Muscle of arm (tissue), 1 donor: ENCODE measurements at regions not wholly inside any gene's neighbourhood (a gene's known extent, or its start where the extent isn't known, plus 50 kb on each side); places are given as distances from the start of the nearest gene placed in this dataset.

ENCODE experiments used
- DNase-seq: peaks from one replicate; pipeline ENCODE4 v3.0.0-alpha.2; 2013

DNA sequence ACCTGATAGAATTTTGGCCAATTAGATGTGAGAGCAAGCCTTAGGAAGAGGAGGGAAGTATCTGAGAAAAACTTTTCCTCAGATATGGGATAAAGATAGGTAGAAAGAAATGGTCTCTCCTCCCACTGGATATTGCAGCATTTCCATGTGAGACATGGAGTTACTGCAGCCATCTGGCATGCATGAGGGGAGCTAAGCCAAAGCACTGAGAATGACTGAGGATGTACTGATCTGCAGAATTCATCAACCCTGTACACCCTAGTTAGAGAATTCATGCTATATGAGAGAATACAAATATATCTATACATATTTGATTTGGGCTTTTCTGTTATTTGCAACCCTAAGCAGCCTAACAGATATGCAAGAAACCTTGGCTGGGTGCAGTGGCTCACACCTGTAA, 52.5 kb upstream of the RPL34 start:
- peak; percentile 46 for DNase-seq

DNA sequence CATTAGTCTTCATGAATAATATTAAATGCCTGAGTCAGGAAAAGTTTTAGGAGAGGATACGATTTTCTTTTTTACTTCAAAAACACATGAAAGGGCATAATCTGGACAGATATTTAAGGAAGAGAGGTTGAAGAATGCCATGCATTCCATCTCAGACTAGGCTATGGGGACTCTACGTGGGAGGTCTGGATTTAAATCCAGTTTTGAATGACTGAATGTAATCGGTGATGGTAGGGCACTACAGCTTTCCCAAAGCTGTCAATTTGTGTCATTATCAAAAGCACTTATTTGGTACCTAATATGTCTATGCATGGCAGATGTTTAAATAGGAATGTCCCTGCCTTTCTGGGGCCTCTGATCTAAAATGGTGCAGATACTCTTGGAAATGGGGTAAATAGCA, 59.3 kb upstream of the RPL34 start:
- no peak for DNase-seq

DNA sequence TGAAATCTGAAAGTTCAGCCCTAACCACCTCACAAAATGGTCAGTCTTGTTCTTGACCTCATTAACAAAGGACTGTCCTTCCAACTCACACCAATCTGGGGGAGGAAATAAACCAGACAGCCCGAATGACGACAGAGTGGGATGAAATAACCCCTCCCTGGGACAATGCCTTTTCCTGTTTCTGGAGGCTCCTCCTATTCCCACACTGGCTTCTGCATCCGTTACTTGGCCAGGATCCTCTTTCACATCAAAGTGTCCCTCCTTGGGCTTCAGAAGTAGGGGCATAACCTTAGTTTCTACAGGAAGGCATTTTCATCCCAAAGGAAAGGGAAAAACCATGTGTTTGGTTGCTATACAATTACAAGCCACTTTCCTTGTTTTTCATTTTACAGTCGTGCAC, 59.8 kb upstream of the RPL34 start:
- no peak for DNase-seq

DNA sequence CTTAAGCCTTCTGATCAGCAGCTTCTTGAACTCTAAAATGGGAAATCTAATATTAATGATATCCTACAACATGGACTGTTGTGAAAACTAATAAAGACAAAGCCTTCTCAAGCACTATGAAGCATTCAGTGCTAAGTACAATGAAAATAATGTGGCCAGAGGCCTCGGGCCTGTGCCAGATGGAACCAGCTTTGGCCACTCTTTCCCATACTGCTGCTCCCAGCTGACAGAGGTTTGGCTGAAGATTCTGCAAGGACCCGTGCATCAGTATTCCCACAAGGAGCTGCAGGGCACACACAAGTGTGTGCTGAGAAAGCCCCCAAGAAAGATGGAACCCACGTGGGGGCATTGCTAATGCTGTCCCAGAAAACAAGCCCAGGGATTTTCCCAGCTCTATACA, 60.5 kb upstream of the RPL34 start:
- no peak for DNase-seq

DNA sequence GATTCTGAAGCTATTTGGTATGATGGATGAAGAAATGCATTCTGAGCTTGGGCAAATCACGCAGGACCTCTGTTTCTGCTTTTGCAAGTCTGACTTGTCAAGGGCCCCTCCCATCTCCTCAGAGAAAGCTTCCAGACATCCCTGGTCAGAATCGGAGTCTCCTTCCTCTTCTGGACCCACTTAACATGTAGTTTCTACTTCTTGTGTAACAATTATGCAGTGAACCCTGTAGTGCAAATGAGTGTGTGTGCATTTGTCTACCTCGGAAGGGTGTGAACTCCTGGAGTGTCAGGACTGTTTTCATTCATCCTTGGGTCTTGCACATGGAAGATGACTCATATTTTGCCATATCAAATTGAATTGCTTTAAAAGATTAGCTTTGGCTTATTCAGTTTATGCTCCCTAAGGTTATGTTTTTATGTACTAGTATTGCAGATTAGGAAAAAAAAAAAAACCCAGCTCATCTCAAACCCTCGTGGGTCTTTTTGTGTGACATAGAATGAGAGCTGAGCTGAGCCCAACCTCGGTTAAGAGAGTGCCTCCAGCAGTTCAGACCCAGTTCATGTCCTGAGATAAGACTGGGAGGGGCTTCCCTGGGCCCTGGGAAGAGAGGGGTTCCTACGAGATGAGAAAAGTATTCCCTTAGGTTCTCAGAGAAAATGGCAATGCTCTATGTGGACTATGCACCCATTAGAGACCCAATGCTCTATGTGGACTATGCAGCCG, 61.1 kb upstream of the RPL34 start:
- no peak for DNase-seq

DNA sequence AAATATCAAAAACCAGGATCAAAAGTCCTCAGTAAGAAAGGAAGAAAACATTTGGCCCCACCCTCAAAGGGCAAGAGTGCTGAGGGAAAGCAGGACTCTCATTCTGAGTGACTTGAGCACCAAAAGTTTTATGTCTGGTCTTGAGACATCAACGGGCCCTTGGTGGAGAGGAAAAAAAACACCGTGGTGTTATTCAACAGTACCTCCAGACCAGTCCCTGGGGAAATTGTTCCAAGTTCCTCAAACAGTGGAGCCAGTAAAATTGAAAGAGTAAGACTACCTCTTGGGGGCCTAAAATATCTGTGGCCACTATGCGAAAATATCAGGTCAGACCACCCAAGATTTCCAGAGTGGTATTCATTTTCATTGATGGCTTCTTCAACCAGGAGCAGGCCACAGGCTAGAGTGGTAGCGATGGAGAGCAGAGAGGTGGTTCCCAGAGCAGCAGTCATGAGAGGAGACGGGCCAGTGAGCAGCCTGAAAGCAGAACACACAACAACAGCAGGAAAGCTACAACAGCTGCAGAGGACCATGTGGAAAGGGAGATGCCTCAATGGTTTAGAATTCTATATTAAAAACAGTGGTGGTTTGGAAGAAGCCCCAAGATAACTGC, 63.7 kb upstream of the RPL34 start:
- no peak for DNase-seq

DNA sequence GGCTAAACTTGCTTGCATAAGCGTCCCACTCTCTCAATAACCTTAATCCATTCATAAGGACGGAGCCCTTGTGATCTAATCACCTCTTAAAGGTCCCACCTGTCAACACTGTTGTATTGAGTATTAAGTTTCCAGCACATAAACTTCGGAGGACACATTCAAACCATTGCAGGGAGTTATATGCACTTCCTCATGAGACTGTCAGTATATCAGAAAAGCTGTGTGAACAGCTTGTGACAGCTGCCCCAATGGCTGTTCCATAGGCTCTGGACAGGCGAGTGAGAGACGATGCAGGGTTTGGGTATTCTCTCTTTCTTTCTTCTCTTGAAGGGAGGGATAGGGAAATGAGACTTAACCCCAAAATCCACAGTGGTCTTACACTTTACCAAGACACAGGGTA, 64.2 kb upstream of the RPL34 start:
- DNase-seq, result no peak

DNA sequence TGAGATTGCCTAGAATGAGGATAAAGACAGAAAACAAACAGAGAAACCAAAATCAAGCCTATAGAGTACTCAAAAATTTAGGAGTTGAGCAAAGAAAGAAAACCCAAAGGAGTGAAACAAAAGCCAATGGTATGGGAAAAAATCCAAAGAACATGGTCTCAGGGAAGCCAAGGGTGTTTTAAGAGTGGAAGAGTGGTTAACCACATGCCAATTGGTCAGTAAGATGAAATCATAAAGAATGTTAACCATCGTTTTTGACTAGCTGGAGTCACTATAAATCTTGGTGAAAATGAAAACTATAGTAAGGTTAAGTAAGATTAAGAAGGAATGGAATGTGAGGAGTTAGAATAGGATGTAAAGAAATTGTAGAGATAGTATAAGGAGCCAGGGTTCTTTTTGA, 64.7 kb upstream of the RPL34 start:
- no peak for DNase-seq

DNA sequence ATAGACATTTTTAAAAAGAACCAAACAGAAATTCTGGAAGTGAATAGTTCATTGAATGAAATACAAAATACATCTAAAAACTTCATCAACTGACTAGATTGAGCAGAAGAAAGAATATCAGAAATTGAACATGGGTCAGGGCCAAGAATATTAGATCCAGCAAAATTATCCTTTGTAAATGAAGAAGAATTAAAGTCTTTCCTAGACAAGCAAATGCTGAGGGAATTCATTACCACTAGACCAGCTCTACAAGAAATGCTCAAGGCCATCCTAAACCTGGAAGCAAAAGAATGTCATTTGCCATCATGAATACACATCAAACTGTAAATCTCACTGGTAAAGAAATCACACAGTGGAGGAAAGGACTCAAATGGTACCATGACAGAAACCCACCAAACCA, 72.7 kb upstream of the RPL34 start:
- DNase-seq, result no peak

DNA sequence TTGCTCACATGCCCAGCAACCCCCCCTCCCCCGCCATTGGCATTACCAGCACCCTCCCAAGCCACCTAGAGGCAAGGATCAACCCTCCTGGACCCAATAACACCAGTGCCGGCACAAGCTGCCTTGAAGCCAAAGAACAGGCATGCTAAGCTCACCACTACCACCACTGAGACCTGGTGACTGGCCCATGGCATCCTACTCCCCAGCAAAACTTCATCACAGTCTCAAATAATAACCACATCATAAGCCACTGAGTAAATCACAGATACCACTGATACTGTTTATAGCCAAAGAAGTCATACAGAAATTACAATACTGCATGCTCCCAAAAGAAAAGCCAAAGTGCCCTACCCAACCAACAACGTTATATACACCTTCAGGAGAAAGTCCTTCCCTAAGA, 73.6 kb upstream of the RPL34 start:
- no peak for DNase-seq

DNA sequence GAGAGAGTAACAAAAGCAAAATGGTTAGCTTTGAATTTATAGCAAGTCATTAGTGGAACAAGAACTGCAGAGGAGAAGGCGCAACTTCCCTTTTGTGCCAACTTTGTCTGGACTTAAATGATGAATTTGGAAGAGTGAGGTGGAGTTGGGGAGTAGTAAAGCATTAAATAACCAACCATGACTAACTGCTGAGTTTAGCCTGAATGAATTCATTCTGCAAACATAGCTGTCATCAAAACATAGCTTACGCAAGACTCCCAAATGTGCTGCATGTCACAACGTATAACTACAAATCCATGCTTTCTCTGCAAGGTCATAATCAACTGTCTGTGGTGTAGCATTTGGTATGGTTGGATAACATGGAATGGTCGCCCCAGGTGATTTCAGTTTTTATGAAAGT, 75.9 kb upstream of the RPL34 start:
- DNase-seq, result no peak

DNA sequence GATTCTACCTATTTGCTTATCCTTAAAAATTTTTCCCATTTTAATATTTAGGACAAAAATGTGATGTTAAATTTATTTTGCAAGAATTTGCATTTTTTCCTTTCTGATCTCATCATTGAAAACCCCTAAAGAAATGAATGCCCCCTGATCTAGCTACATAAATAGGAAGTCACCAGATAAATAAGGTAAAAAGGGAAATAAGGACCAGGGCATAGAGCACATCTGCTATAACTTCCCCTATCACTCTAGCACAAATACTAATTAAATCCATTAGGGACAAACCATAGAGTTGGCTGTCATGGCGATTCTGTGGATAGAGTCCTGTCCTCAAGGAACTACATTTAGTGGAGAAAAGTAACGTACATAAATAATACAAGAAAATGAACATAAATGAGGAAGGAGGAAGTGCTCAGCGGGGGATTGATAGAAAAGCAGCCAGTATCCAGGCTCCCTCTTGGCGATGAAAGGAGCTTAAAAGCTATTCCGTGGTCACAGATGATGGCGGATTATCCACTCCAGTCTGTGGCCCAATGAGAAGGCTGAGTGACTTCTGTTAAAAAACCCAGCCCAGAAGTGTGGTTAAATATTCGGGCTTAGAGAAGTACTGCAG, 76.9 kb upstream of the RPL34 start:
- DNase-seq, result no peak

DNA sequence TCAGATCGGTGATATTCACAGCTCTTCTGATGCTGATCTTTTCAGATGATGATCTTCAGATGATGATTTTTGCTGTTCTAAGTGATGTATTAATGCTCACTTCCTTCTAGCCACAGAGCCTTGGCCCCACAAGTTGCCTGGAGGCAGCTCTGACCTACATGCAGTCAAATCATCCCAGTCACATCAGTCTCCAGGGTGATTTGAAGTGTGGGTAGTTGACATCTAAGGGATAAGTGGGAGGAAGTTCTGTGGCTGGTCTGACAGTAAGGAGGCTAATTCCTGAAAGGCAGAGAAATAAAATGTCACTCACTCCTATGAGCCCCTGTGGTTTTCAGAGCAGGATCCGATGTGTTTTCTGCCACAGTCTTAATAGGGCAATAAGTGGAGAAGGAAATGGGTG, 79.8 kb upstream of the RPL34 start:
- no peak for DNase-seq

DNA sequence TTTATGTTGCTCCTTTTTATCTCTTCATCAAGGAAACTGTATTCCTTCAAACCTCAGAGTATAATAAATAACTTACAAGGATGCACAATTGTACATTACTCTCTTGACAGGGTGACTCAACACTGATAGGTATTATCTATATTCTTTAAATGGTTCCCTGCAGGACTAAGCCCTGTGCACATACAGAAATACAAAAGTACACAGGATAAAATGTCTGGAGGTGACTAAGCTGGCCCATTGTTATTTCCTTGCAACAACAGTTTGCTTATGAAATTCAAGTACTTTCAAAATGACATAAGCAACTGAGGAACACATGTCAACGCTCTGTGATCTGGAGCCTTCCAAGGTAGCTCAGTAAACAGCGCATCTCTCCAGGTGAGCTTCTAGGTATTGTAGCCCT, 83.8 kb upstream of the RPL34 start:
- no peak for DNase-seq

DNA sequence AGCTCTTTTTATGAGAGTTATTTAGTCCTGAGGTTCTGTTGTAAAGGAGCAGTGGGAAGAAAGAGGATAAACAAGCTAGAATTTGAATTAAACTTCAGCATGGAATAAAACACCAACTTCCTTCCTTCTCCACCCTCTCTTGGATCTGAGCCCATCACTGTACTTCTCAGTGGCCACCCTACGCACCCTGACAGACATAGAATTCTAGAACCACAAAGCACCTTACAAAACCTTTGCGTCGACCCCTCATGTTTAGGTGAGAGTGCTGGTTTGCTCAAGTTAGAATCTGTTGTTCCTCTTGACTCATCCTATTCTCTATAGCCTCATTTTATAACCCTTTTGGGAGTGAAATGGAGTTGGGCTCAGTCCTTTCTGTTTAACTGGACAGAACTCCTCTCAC, 84.6 kb upstream of the RPL34 start:
- DNase-seq, result no peak

DNA sequence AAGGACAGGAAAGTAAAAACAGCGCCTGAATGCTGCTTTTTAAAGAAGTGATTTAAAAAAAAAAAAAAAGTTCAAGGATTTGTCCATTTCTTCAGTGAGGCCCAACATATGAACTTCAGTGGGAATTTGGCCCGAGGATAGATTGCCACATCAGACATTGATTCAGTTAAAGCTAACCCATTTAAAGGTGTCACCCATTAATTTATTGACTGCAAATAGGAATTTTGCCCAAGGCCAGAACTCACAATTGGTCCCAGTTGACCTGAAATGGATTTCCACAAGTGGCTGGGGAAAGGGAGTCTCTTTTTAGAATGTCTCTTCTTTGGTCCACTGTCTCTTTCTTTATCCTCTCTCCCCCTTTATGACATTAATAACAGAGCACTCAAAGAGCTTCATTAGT, 86.5 kb upstream of the RPL34 start:
- no peak for DNase-seq

DNA sequence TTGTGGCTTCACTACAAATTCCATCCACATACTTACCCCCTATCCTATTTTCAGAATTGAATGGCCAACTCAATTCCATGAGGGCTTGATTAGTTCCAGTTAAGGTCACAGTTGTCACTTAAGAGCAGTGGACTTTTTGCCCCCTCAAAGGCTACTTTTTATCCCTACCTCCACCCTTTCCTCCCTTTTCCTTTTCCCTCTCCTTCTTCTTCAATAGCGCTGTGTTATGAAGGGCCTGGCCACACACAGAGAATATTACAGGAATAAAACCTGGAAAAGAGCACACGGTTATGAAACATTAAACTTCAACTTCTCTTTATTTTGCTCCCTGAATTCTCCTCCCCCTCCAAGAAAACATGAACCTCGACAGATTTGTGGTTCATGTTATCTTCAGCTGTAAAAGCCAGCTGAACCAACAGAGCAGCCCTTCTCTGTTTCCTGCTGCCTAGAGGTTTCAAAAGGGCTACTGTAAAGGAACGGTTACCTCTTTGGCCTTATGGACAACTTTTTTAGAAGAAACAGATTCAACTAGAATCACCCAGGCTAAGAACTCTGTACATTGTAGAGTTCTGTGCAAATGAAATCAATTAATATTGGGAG, 87.0 kb upstream of the RPL34 start:
- DNase-seq, result no peak

DNA sequence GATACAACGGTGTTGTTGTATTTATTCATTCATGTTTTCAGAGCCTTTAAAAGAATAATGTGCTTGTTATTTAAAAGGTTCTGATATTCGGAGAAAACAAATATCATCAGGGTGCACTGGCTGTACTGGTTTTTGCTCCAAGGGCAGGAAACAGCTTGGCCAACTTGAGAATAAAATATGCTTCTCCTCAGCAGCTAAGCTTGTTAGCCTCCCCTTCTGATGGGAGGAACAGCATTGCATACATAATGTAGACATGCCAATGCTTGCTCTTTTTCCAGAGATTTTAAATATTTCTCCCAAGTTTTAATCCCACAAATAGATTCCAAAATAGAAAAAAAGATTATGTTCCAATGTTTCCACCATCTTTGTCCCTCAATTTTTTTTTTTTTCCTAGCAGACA, 87.6 kb upstream of the RPL34 start:
- no peak for DNase-seq

DNA sequence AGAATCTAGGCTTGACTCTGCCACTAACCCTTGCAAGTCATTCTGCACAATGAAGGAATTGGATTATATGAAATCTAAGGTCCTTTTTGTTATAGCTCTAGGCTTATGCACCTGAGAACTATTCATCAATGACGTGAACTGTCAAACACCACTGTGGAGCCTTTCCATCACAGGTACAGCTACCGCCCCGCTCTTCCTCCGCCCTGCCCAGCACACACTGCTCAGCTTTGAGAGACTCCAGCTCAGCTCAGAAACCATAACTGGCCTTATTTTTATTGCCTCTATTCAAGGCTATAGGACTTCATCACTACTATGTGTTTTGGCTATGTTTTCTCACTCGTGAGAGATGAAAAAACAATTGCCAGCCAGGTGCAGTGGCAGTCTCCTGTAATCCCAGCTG, 88.2 kb upstream of the RPL34 start:
- no peak for DNase-seq

DNA sequence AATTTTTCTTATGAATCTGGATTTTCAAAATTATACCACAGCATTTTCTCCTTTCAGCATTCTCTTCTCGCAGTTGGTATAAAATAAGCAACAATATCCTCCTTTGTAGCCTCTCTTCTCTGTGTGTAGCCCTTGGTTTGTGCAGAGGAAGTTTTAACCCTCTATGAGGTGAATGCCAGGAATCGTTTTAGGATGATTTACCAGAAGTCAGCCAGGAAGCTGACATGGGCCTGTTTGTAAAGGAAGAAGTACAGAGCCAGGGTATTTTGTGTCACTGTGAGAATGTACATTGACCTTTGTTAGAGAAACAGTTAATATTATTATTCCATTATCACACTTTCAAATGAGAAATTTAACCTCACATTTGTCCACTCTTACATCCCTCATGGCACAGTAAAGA, 88.9 kb upstream of the RPL34 start:
- no peak for DNase-seq

DNA sequence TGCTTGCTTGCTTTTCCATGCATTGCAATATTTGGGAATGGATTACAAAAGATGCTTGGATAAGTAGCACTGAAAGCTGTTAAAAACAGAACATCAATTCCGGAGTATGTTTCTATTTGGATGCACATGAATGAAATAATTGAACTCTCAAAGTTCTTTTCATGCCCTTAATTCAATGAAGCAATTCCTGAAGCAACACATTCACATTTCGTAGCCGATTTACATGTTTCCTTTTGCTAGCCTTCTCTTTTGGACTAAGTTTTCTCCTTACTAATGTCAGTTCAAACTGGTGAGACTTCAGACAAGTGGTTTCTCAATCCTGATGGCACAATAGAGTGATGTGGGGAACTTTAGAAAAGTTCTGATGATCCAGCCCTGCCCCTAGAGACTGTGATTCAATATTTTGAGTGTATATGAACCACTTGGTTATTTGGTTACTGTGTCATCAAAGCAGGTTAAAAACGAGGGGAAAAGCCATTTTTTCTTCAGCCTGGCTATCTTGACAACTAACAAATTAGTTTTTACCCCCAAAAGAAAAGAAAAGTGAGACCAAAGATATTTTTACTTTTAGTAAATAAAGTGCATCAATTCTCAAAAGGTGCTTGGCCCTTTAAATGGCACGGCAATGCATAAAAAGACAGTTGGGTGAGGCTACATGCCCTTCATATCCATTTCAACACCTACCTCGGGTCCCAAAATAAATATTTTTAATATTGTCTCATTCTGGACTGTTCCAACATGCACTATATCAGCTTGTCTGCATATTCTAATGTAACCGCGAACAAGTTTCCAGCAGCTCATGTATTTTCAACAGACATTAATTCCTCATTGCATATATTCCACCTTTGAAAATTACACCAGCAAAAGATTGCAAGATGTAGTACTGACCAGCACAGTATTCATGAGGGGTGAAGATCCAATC, 90.1 kb upstream of the RPL34 start:
- DNase-seq, result no peak

DNA sequence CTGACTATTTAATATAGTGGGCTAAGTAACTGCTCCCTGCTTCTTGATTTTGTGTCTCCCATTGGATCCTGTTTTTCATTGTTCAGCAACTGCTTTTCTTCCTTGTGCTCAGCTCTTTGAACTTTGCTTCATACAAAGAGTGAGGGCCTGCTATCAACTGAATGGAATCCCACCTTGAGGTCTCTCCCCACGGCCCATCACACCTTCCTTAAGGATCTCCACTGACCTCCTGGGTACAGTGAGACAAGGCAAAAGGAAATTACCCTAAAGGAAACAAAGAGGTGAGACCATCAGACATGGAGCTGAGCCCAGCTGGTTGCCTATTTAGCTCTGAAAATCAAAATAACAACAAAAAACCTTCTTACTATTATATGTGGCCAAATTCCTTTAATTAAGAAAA, 91.3 kb upstream of the RPL34 start:
- DNase-seq, result no peak
